HG03575 (cell line): ENCODE measurements at regions not wholly inside any gene's neighbourhood (a gene's known extent, or its start where the extent isn't known, plus 50 kb on each side); places are given as distances from the start of the nearest gene placed in this dataset.

ENCODE experiments used
- ATAC-seq: cut with Tn5 transposase; IDR thresholded peaks from one replicate; pipeline ENCODE4 v1.9.1; 2021; ENCODE audit not compliant: unreplicated experiment, insufficient number of reproducible peaks, low FRiP score; ENCODE audit errors: extremely low read depth

DNA sequence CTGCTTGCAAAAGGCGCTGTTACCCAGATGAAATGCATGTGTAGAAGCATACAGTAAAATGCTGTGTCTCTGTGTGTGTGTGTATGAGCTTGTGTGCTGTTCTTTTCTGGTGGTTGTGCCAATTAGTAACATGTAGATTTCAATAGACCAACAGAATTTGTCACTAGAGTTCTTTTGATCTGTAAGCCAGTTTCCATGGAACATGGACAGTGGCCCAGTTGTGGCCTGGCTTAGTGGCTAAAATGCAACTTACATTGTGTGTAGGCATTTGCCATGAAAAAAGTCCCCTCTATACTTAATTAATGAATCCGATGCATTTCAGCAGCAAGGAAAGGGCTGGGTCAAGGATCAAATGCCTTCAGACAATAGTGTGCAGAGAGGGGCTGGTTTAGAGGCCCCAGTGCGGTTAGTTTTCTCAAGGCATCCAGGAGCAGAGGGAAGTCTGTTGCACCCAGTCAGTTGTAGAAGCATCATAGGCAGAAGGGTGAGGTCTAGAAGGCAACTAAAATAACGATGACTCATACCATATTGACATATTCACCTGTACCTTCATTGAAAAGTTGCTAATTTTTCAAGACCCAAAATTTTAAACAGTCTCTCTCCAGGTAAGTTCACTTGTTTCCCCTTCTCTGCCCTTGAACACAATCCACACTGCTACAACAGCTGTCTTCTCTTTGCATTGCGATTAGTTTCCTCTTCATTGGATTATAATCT lies 366.9 kb upstream of the SPRED2 start:
- no peak for ATAC-seq

DNA sequence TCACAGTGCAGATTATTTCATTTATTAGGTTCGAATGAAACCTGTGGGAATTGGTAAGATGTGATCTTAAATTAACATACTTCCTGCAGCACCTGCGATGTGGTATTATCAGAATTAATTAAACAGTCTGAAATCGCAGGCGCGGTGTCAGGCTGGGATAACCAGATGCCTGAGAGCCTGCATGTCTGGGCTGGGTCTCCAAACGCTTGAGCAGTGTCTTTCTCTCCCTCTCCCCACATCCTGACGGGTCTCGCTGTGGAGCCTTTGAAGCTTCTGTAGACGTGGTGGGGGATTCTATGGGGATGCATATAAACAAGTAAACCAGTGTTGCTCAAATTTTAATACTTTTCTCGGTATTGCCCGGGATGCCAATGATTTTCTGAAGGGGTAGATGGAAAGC lies 366.2 kb upstream of the SPRED2 start:
- ATAC-seq = no peak

DNA sequence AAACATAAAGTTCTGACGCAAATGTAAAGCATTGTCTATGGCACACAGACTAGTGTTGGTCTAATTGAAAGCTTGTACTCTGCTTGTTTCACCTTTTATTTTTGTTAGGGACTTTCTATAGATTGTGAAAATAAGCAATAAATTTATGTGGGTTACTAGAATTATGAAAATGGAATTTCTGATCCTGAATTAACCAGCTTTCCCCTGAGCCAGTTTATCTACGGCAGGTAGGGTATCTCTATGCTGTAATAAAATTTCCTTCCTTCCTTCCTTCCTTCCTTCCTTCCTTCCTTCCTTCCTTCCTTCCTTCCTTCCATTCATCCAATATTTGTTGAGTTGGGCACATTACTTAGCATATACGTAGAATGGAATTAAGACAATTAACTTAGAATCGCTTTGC lies 362.6 kb upstream of the SPRED2 start:
- no peak for ATAC-seq

DNA sequence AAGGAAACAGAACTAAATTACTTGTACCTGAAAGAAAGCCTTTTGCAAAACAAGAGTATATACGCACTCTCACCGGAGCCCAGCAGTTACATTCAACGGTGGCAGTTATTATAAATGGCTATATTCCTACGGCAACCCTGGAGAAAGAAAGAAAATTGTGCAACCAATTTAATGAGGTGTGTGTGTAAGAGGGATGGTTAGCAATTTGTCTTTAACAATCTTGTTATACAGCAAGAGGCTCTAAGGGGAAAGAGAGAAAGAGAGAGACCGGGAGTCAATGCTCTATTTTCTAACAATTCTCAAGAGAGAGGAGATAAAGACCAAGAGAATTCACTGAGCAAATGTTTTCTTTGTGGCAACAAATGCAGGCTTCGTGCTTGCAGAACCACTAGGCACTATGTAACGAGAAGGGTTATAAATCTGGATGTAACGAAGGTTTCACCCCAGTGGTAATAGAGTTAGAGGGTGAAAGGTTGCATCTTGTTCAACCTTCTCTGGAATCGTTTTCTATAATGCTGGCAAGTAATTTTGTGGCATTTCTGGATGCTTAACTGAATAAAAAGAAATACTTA lies 359.1 kb upstream of the SPRED2 start:
- ATAC-seq = no peak

DNA sequence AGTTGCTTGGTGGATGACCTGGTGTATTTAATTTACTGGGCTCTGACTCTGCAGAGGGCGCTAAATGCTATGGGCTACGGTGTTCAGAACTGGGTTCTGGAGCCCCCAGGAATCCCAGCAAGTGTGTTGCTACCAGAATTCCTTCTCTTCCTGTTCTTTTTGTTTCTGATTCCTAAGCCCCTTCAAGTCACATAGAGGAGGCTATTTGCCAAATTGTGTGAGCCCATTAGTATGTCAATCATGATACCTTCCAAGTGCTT lies 358.2 kb upstream of the SPRED2 start:
- ATAC-seq = no peak

DNA sequence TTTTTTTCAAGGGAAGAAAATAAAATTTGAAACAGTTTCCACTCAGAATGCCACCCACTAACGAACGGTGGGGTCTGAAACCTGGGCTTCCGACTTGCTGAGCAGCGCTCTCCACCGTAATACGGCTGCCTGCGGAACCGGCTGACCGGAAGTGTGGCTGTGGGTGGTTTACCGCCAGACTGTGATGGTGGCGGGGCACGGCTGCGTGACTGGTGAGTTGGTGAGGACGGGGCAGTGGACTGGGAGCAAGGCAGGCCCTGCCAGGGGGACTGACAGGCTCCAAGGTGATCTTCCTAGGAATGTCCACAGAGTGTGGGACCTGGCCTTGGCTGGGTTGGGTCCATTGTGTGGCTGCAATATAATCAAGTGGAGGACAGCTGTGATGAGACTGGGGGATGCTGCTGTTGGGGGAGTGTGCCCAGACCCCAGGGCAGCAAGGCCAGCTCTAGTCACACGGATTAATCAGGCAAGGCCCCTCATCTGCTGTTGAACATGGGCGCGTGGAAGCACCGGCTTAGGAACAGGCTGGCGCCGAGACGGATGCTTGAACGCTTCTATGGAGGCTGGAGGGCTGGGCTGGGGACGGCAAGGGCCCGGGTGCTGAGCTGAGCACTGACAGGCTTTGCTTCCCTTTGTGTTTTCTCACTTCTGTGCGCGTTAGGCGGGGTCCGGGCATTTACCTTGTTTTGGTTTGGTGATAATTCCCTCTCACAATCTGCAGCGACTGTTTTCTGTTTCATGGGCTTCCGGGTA lies 357.7 kb upstream of the SPRED2 start:
- ATAC-seq = no peak

DNA sequence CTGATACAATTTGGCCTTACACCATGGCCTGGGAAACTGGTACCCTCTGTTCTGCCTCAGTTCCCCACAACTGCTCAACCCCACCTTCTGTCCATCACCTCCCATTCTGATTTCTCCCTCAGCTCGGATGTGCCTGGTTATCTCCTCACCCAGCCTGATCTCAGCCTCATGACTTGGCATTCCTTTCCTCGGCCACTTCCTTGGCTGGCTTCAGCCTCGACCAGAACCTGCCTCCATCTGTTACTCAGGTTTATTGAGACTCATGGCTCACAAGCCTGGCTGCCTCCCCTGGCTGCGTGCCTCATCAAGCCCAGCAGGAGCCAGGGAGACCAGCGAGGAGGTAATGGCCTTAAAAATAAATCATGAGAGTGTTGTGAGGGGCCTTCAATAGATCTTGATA lies 356.2 kb upstream of the SPRED2 start:
- no peak for ATAC-seq

DNA sequence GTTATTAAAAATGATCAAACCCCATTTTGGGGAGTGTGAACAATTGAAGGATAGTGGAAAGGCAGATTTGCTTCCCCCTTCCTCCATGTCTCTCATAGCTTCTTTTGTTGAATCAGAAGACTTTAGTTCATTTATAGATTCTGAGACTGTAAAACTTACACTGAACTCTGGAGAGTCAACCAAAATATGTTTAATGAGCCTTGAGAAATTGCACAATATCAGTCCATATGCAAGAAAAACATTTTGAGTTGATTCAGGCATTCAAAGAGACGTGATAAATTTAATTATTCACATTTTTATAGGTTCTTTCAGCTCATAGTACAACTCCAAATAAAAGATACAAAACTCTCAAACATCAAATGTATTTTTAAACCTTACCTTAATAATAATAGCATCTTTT lies 354.4 kb upstream of the SPRED2 start:
- ATAC-seq = no peak

DNA sequence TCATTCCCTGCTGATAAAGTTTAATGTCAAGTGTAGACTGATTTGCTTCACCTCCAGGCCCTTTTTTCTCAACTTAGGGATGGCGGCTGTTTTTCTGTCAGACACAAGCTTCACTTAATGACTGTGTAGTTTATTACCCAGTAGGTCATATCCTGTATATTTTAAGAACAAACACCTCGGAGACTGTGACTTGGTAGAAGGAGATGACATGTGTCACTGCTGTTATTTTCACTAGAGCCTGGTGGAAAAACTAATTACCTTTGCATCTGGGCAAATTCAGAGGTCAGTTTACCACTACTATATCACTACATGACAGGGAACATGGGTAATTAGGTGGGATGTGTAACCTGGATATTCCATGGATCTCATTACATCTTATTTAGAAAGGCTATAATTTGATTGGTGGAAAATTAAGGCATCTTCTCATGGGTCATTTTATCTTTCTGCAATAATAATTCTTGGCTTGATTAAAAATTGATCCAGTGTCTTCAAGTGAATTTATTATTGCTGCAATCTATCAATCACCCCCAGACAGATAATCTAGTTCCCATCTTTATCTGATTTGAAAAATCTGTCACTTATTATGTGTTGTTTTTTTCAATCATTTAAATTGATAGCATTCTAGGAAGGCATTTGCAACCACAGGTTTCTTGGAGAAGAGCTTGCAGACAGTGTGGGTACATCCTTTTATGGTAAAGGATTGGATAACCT lies 353.8 kb upstream of the SPRED2 start:
- ATAC-seq = no peak

DNA sequence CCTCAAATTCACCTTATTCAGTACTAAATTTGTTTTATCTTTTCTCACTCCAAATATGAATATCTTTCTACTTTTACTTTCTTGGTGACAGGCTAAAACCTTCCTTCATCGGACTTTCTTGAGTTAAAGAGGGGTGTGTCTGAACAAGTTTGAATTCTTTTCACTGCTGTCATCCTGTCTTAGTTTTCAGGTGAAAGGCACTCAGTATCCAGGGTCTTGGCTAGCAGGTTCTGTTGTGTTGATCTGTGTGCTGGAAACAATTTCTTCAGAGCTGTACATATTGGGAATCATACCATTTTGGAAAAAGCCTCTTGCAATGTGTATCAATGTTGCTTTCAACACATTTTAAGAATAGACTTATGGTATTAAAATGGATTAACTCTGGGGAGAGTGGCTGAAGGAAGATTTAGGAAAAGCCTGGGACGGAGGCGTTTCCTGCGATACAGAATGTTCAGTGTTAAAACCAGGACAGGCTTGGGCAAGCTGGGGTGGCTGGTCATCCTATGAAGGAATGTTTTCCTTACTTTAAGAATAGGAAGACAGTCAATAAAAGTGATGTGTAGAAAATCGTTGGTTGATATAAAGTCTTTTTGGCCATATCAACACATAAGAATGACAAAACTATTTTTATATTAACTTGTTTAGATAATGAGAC lies 350.7 kb upstream of the SPRED2 start:
- no peak for ATAC-seq

DNA sequence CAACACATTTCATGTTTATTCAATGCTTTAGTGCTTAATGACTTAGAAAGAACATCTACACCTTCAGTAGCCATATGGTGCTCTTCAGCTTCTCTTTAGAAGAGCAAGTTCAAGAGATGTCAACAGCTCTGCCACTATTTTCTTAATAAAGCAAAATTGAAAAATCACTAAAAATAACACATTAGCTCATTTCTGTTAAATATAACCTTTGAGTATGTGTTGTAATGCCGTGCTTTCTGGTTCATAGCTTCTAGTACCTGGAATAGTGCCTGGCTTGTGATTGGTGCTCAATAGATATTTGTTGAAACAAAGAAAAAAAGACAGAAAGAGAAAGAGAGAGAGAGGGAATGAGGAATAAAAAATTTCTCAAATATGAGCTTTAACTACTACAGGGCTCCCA lies 349.8 kb upstream of the SPRED2 start:
- no peak for ATAC-seq

DNA sequence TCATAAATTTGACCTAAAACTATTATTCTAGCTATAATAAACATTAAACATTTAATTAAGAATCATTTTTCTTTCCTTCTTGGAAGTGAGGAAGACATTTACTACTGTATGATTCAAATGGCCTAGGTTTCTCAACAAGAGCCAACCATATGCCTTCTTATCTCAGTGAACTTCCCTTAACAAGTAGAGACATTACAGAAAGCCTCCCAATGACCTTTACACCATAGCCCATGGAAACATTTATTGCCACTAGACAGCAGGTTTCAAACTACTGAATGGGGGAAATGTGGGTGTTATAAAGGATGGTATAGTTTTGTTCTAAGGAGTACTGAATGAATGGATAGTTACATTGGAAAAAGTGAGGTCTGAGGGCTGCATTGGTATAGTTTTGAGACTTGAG lies 349.4 kb upstream of the SPRED2 start:
- no peak for ATAC-seq

DNA sequence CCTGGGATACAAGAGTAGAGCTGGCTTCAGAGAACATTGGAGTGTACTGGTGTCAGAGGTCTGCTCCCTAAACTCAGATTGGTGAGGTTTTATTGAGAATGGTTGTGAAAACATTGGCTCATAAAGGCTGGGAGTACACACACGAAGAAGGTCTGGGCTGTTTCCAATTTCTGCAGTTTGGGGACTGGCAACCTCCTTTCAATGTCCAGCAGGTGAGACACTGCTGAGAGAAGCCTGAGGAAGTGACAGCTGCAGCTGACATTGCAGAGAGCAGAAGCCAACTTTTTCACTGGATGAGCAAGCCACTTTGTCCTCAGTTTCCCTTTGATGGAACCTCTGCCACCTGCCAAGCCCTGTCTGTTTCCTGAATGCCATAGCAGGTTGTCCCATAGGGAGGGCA lies 346.6 kb upstream of the SPRED2 start:
- no peak for ATAC-seq

DNA sequence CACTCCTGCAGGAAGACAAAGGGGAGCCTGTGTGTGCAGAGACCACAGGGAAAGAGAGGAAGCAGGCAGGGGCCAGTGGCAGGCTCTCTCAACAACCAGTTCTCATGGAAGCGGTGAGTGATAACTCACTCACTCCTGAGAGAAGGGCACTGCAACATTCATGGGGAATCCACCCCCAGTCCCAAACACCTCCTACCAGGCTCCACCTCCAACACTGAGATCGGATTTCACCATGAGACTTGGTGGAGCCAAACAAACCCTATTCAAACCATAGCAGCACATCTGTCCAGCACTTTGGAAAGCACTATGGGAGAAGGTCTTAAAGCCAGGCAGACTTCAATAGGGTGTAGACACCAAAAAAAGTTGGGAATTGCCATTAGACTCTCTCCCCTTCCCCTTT lies 345.7 kb upstream of the SPRED2 start:
- no peak for ATAC-seq

DNA sequence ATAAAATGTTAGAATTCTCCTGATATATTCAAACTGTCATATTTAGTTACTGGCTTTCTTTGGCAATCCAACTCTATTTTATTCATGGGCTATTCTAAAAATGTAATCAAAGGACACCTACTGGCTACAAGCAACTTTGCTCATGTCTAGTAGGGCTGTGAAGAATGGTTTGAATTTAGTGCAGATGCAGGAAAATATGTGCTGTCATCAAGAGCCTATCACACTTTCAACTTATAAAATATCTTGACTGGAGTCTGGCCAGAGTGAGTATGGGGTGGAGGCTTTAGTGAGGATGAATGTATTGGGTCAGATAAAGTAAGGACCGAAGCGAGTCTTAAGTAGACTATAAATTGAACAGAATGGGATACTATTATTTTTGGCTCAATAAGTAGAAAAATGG lies 343.4 kb upstream of the SPRED2 start:
- ATAC-seq = no peak

DNA sequence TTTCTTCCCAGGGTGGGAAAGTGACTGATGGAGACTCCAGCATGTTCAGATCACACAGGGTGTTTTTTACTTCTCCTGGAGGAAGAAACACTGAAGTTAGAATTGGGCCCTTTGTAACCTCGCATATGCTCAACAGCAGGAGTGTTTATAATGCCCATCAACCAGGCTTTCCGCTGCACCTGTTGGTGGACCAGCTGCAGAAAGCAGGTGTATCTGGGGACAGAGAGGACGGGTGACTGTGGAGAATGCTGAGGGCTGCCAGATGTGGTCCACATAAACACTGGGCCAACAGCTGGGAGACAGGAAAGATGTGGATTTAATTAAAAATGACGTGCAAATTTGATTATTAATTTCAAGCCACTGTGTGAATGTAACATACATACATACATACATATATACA lies 335.5 kb upstream of the SPRED2 start:
- ATAC-seq = no peak

DNA sequence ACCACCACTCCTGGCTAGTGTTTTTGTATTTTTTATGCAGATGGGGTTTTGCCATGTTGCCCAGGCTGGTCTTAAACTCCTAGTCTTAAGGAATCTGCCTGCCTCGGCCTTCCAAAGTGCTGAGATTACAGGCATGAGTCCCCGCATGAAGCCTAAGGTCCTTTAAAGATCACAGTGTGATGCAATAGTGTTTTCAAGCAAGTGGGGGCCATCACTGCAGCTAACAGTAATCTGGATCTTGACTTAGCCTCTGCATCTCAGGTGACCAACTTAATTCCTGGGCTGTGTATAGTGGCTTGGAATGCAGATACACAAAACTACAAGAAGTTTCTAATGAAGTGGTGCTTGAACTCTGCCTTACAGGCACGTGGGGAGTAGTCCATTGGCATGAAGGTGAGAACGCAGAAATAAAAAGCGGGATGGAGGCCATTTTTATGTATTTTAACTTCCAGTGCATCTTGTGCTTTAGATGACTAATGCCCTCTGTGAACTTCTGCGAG lies 334.4 kb upstream of the SPRED2 start:
- ATAC-seq = no peak

DNA sequence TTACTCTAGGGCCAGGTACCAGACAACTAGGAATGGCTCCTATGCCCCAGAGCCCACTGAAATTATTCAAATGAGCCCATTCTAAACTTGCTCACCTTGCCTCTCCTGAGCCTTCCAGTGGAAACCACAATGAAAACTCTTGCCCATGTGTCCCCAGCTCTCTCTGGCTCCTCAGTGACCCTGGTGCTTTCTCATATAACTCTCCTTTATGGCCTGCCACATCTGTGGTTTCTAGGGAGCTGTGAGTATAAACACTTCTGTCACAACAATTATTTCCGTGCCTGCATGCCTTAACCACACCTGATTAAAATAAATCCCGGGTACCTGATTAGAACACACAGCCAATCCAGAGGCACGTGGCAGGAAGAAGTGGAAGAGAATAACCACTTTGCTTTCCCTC lies 333.0 kb upstream of the SPRED2 start:
- no peak for ATAC-seq

DNA sequence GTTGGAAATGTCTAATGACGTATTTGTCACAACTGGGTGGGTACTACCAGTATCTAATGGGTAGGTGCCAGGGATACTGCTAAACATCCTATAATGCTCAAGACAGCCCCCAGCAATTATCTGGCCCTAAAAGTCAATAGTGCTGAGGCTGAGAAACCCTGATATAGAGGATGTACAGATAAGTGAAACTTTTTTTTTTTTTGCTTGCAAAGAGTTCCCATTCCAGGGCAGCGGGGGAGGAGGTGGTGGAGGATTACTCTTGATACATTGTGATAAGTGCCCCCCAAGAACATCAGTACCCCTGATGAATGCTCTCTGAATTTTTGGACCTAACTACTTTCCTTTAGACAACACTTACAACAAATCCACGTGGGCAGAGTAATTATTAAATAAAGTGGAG lies 329.7 kb upstream of the SPRED2 start:
- no peak for ATAC-seq

DNA sequence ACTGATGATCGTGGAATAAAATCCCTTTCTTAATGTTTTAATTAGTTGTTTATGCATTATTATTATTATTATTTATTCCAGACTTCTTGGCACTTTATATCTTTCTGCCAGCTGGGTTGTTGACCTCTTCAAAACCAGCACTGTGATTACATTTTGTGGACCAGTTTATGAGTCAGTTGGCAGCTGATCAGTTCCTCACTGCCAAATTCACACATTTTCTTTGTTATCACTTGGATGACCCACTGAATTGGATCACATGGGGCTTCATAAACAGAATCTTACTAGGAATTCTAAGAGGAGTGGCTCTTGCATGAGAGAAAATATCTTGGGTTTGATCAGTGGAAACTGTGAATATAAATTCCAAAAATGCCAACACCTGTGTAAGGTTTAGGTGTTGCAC lies 321.8 kb upstream of the SPRED2 start:
- ATAC-seq = no peak
